A549 (cell line): ENCODE measurements at regions not wholly inside any gene's neighbourhood (a gene's known extent, or its start where the extent isn't known, plus 50 kb on each side); places are given as distances from the start of the nearest gene placed in this dataset.

Source experiments
- ATAC-seq, 2 experiments: fragments of 200-7000 bp in 1 of 2; fragments of >200 bp in 1 of 2; cut with Nextera tagmentation in 1 of 2; cut with Tn5 transposase in 1 of 2; 3 replicates each; pipeline versions ENCODE4 v1.8.0 to v1.9.1; 2018 to 2020; ENCODE audit warnings: mild to moderate bottlenecking in 1 of 2, moderate library complexity in 1 of 2
- CTCF ChIA-PET: fragments of 300-600 bp; sonication (Branson Sonifier 250); formaldehyde crosslinking; extraction: SDS; loops from one replicate; lab custom pipeline; 2021; ENCODE audit warnings: antibody characterized with exemption, inconsistent platforms; lab: Yijun Ruan, JAX
- POLR2A ChIA-PET: fragments of 350-600 bp; formaldehyde crosslinking; extraction: SDS; loops from one replicate; lab custom pipeline; 2021; ENCODE audit warnings: antibody characterized with exemption, inconsistent platforms; lab: Yijun Ruan, JAX
- DNase-seq, 2 experiments: peaks; one replicate each; pipeline versions ENCODE4 v3.0.0 to v3.0.0-alpha.2; 2011 to 2016; ENCODE audit warnings: low read depth in 1 of 2, low spot score in 1 of 2
- FAIRE-seq: peaks from 2 replicates; lab custom pipeline; 2011; peaks lifted over from hg19 to GRCh38; lab: Jason Lieb, UNC
- H3K27ac ChIP-seq, 2 experiments: fragments of >200 bp; sonication (Bioruptor Twin); formaldehyde crosslinking; 3 replicates each; pipeline ENCODE4 v1.5.1; 2016 to 2017
- H3K4me1 ChIP-seq: fragments of >200 bp; sonication (Bioruptor Twin); formaldehyde crosslinking; 3 replicates; pipeline ENCODE4 v1.6.1; 2016
- H3K4me2 ChIP-seq: fragments of >200 bp; sonication (Bioruptor Twin); formaldehyde crosslinking; 3 replicates; pipeline ENCODE4 v1.6.1; 2016
- H3K4me3 ChIP-seq: fragments of >200 bp; sonication (Bioruptor Twin); formaldehyde crosslinking; 3 replicates; pipeline ENCODE4 v1.5.1; 2016
- H3K9me3 ChIP-seq: fragments of >200 bp; sonication (Bioruptor Twin); formaldehyde crosslinking; 3 replicates; pipeline ENCODE4 v1.6.1; 2016
- CHD4 ChIP-seq: fragments of 200-600 bp; sonication (generic); IDR thresholded peaks from 2 replicates; pipeline ENCODE4 v1.6.1; 2016; ENCODE audit warnings: antibody characterized with exemption, mild to moderate bottlenecking, borderline replicate concordance
- FOSB ChIP-seq: fragments of 250-450 bp; sonication (Bioruptor Pico); IDR thresholded peaks from 2 replicates; pipeline ENCODE4 v1.5.0; 2020; ENCODE audit warnings: mild to moderate bottlenecking, moderate library complexity
- HDAC2 ChIP-seq: fragments of 200-600 bp; sonication (generic); IDR thresholded peaks from 2 replicates; pipeline ENCODE4 v1.6.1; 2016
- HEYL ChIP-seq: fragments of 250-450 bp; sonication (Bioruptor Pico); IDR thresholded peaks from 2 replicates; pipeline ENCODE4 v1.8.0; 2021; ENCODE audit warnings: mild to moderate bottlenecking, moderate library complexity
- MAZ ChIP-seq: fragments of 150-350 bp; IDR thresholded peaks from 2 replicates; pipeline ENCODE4 v1.6.1; 2014; ENCODE audit warnings: antibody characterized with exemption, low read depth, low read length, borderline replicate concordance
- MYC ChIP-seq: IDR thresholded peaks from 2 replicates; pipeline ENCODE4 v1.6.1; 2012; ENCODE audit warnings: mild to moderate bottlenecking, inconsistent platforms, low read length, improper control_type of control experiment, borderline replicate concordance
- NR3C1 ChIP-seq: fragments of >200 bp; sonication (Bioruptor Twin); formaldehyde crosslinking; IDR thresholded peaks from 3 replicates; pipeline ENCODE4 v1.6.1; 2017
- POLR2A ChIP-seq: IDR thresholded peaks from 2 replicates; pipeline ENCODE4 v1.6.1; 2012; ENCODE audit warnings: mild to moderate bottlenecking, low read length
- RCOR1 ChIP-seq: fragments of 150-350 bp; IDR thresholded peaks from 2 replicates; pipeline ENCODE4 v1.6.1; 2014; ENCODE audit warnings: antibody characterized with exemption, low read length, low read depth
- RNF2 ChIP-seq: fragments of 200-600 bp; sonication (generic); IDR thresholded peaks from 2 replicates; pipeline ENCODE4 v1.6.1; 2016; ENCODE audit warnings: low read depth, mild to moderate bottlenecking, antibody characterized with exemption, moderate library complexity, borderline replicate concordance
- SMC3 ChIP-seq: fragments of >200 bp; sonication (Bioruptor Twin); formaldehyde crosslinking; IDR thresholded peaks from 3 replicates; pipeline ENCODE4 v1.6.1; 2018; ENCODE audit warnings: inconsistent platforms
- SREBF2 ChIP-seq: fragments of 450-650 bp; IDR thresholded peaks from 2 replicates; pipeline ENCODE4 v1.6.1; 2014; ENCODE audit warnings: mild to moderate bottlenecking, moderate library complexity
- TP53 ChIP-seq: fragments of 250-450 bp; sonication (Bioruptor Pico); IDR thresholded peaks from 2 replicates; pipeline ENCODE4 v1.5.0; 2021; ENCODE audit warnings: mild to moderate bottlenecking, moderate library complexity
- ZC3H11A ChIP-seq: fragments of 450-650 bp; IDR thresholded peaks from 2 replicates; pipeline ENCODE4 v1.6.1; 2014; ENCODE audit warnings: antibody characterized with exemption, mild to moderate bottlenecking
- ZFP36 ChIP-seq: fragments of 450-650 bp; IDR thresholded peaks from 2 replicates; pipeline ENCODE4 v1.6.1; 2014; ENCODE audit warnings: borderline replicate concordance; ENCODE audit not compliant: partially characterized antibody
- WGBS: methylation state at CpG from one replicate; pipeline ENCODE4 v1.1.6; 2017; ENCODE audit errors: missing lambda C conversion rate; 5-methylcytosine and 5-hydroxymethylcytosine counted together
- TF ChIP-seq, protein P1 (sequence below): fragments of 250-450 bp; sonication (Bioruptor Pico); IDR thresholded peaks from 2 replicates; pipeline ENCODE4 v1.5.0; 2021; ENCODE audit warnings: mild to moderate bottlenecking, moderate library complexity, borderline replicate concordance
- TF ChIP-seq, protein P2 (sequence below): fragments of 200-600 bp; sonication (generic); IDR thresholded peaks from 2 replicates; pipeline ENCODE4 v1.6.1; 2016; ENCODE audit warnings: antibody characterized with exemption, mild to moderate bottlenecking, moderate library complexity
- TF ChIP-seq, protein P3 (sequence below): IDR thresholded peaks from 2 replicates; pipeline ENCODE4 v1.6.1; 2012
- TF ChIP-seq, protein P4 (sequence below): IDR thresholded peaks from 2 replicates; pipeline ENCODE4 v1.6.1; 2012
- TF ChIP-seq, protein P5 (sequence below): fragments of >200 bp; sonication (Bioruptor Twin); formaldehyde crosslinking; IDR thresholded peaks from 3 replicates; pipeline ENCODE4 v1.5.1; 2016

DNA sequence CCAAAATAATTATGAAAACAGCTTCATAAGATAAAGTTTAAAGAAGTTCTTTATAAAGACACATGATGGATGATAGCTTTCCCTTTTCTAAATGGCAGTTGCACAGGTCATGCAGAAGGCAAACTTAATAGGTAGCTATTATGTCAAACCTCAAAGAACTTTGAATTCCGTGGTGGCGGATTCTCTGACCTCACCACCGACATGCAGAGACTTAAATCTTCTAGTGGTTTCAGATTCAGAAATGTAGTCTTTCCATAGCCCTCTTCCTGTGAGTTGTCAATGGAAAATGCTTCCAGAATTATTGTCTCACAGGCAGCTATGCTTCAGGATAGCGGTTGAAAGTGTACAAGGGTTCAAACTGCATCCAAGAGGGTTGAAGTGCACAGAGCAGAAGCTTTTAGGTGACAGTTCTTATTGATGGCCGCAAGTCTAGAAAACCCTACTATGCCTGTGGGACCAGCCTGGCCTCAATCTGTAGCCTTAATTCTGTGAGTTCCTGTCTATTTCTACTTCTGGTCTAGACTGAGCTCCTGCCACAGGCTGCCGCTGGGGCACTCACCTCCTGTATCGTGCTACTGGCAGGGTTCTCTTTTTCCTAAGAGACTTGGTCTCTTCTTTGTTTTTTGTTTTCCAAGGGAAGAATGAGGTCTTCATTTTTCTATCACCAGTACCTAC is 117.0 kb upstream of the ERRFI1 start:
- WGBS = 86% methylated on average over 7 of the region's 7 CpGs
- FAIRE-seq (no peak), DNase-seq (no peak), ATAC-seq (no peak)
- Histone ChIP-seq H3K9me3 (no peaks in the 10 kb centered on the region), H3K4me3 (no peak overlapping the region), H3K4me2 (no peak overlapping the region), H3K4me1 (peaks cover 13% of the 10 kb centered on the region), H3K27ac (peak overlapping the region; percentile 12 to 41; a peak in 4 of 6 replicates)
- CTCF ChIA-PET = interaction anchor here (0.6 kb wide), 1 partner anchor 620 kb away, joined by 3 read pairs; no protein-coding TSS in a partner anchor
- TF ChIP-seq, protein P1, sequence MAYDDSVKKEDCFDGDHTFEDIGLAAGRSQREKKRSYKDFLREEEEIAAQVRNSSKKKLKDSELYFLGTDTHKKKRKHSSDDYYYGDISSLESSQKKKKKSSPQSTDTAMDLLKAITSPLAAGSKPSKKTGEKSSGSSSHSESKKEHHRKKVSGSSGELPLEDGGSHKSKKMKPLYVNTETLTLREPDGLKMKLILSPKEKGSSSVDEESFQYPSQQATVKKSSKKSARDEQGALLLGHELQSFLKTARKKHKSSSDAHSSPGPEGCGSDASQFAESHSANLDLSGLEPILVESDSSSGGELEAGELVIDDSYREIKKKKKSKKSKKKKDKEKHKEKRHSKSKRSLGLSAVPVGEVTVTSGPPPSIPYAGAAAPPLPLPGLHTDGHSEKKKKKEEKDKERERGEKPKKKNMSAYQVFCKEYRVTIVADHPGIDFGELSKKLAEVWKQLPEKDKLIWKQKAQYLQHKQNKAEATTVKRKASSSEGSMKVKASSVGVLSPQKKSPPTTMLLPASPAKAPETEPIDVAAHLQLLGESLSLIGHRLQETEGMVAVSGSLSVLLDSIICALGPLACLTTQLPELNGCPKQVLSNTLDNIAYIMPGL (CRISPR knock-in tag) = no peak
- TF ChIP-seq, protein P2, sequence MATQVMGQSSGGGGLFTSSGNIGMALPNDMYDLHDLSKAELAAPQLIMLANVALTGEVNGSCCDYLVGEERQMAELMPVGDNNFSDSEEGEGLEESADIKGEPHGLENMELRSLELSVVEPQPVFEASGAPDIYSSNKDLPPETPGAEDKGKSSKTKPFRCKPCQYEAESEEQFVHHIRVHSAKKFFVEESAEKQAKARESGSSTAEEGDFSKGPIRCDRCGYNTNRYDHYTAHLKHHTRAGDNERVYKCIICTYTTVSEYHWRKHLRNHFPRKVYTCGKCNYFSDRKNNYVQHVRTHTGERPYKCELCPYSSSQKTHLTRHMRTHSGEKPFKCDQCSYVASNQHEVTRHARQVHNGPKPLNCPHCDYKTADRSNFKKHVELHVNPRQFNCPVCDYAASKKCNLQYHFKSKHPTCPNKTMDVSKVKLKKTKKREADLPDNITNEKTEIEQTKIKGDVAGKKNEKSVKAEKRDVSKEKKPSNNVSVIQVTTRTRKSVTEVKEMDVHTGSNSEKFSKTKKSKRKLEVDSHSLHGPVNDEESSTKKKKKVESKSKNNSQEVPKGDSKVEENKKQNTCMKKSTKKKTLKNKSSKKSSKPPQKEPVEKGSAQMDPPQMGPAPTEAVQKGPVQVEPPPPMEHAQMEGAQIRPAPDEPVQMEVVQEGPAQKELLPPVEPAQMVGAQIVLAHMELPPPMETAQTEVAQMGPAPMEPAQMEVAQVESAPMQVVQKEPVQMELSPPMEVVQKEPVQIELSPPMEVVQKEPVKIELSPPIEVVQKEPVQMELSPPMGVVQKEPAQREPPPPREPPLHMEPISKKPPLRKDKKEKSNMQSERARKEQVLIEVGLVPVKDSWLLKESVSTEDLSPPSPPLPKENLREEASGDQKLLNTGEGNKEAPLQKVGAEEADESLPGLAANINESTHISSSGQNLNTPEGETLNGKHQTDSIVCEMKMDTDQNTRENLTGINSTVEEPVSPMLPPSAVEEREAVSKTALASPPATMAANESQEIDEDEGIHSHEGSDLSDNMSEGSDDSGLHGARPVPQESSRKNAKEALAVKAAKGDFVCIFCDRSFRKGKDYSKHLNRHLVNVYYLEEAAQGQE = no peak
- POLR2A ChIA-PET = no interaction called here

DNA sequence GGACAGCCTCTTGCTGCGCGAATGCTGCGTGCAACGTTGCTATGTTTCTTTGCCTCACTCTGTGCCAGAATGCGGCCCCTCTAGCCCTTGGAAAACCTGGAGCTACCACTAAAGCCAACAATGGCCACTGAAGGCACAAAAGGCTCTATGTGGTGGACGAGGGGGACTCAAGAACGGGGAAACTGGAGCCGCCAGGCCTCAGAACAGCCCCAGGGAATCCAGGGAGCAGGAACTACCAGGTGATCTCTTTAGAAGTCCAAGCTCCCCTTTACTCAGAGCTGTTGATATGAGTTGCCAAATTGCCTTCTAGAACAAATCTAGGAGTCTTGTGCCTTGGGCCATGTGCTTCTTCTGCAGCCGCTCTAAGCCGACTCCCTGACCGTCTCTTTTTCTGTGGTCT is 113.8 kb upstream of the ERRFI1 start:
- H3K9me3 ChIP-seq = no peaks in the 10 kb centered on the region
- 96% methylated on average over 11 of the region's 11 CpGs for WGBS
- H3K4me1 ChIP-seq = peaks cover 23% of the 10 kb centered on the region
- CTCF ChIA-PET = no interaction called here
- no peak overlapping the region for H3K4me3 ChIP-seq
- peak overlapping the region in 1 of 2 experiments; percentile 54; a peak in 4 of 6 replicates for H3K27ac ChIP-seq
- TF ChIP-seq MYC (no peak), HDAC2 (no peak), MAZ (no peak), RCOR1 (no peak), TP53 (CRISPR knock-in tag) (no peak), FOSB (CRISPR knock-in tag) (no peak), ZFP36 (no peak), RNF2 (no peak), SMC3 (no peak), SREBF2 (no peak), POLR2A (no peak), NR3C1 (no peak), CHD4 (no peak), ZC3H11A (no peak), HEYL (CRISPR knock-in tag) (no peak)
- TF ChIP-seq, protein P3, sequence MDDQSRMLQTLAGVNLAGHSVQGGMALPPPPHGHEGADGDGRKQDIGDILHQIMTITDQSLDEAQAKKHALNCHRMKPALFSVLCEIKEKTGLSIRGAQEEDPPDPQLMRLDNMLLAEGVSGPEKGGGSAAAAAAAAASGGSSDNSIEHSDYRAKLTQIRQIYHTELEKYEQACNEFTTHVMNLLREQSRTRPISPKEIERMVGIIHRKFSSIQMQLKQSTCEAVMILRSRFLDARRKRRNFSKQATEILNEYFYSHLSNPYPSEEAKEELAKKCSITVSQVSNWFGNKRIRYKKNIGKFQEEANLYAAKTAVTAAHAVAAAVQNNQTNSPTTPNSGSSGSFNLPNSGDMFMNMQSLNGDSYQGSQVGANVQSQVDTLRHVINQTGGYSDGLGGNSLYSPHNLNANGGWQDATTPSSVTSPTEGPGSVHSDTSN = no peak
- TF ChIP-seq, protein P2 = no peak
- TF ChIP-seq, protein P4, sequence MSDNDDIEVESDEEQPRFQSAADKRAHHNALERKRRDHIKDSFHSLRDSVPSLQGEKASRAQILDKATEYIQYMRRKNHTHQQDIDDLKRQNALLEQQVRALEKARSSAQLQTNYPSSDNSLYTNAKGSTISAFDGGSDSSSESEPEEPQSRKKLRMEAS = no peak
- TF ChIP-seq, protein P5, sequence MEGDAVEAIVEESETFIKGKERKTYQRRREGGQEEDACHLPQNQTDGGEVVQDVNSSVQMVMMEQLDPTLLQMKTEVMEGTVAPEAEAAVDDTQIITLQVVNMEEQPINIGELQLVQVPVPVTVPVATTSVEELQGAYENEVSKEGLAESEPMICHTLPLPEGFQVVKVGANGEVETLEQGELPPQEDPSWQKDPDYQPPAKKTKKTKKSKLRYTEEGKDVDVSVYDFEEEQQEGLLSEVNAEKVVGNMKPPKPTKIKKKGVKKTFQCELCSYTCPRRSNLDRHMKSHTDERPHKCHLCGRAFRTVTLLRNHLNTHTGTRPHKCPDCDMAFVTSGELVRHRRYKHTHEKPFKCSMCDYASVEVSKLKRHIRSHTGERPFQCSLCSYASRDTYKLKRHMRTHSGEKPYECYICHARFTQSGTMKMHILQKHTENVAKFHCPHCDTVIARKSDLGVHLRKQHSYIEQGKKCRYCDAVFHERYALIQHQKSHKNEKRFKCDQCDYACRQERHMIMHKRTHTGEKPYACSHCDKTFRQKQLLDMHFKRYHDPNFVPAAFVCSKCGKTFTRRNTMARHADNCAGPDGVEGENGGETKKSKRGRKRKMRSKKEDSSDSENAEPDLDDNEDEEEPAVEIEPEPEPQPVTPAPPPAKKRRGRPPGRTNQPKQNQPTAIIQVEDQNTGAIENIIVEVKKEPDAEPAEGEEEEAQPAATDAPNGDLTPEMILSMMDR = no peak
- TF ChIP-seq, protein P1 (CRISPR knock-in tag) = no peak
- TF ChIP-seq, all 56 proteins: peak for 0
- no peak for FAIRE-seq
- ATAC-seq = no peak
- no peak for DNase-seq
- no peak overlapping the region for H3K4me2 ChIP-seq
- POLR2A ChIA-PET = no interaction called here
